Activated CD4-positive, alpha-beta memory T cell treated with anti-CD3 and anti-CD28 coated beads for 36 hours (primary cell): ENCODE measurements at regions not wholly inside any gene's neighbourhood (a gene's known extent, or its start where the extent isn't known, plus 50 kb on each side); places are given as distances from the start of the nearest gene placed in this dataset.

Experiments
- CTCF ChIA-PET: fragments of 350-600 bp; sonication (Branson Sonifier 250); formaldehyde crosslinking; loops from one replicate; lab custom pipeline; 2021; ENCODE audit warnings: antibody characterized with exemption, inconsistent platforms; lab: Charles Lee
- POLR2A ChIA-PET: fragments of 350-600 bp; sonication (Branson Sonifier 250); formaldehyde crosslinking; loops from one replicate; lab custom pipeline; 2021; ENCODE audit warnings: antibody characterized with exemption; lab: Charles Lee
- DNase-seq: peaks from one replicate; pipeline ENCODE4 v3.0.0-alpha.2; 2020
- H3K27ac Mint-ChIP-seq: one replicate; pipeline ENCODE4 v1.8.0; 2021; ENCODE audit warnings: mixed read lengths
- H3K27me3 Mint-ChIP-seq: one replicate; pipeline ENCODE4 v1.8.0; 2021; ENCODE audit warnings: mixed read lengths
- H3K36me3 Mint-ChIP-seq: one replicate; pipeline ENCODE4 v1.8.0; 2021; ENCODE audit warnings: mixed read lengths
- H3K4me1 Mint-ChIP-seq: one replicate; pipeline ENCODE4 v1.8.0; 2021; ENCODE audit warnings: low read depth, mixed read lengths
- H3K4me3 Mint-ChIP-seq: one replicate; pipeline ENCODE4 v1.8.0; 2021; ENCODE audit warnings: mild to moderate bottlenecking, mixed read lengths
- H3K9me3 Mint-ChIP-seq: one replicate; pipeline ENCODE4 v1.8.0; 2021; ENCODE audit warnings: mixed read lengths
- intact Hi-C: fragments of 100-400 bp; cut with micrococcal nuclease; formaldehyde crosslinking; loops from one replicate; pipeline ENCODE4 v1.15.1; 2023

DNA sequence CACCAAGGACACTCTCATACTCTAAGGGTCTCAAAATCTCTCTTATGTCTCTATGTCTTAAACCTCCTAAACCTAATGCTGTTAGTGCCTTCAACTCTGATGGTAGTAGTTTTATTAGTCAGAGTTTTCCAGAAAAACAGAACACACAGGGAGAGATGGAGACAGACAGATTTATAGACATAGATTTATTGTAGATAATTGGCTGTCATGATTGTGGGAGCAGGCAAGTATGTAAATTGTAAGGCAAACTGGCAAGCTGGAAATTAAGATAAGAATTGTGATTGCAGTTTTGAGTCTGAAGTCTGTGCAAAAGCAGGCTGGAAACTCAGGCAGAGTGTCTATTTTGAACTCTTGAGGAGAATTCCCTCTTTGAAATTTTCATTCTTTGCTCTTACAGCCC, 96.3 kb upstream of the ROBO1 start:
- DNase-seq = no peak
- Mint-ChIP-seq H3K27ac (no peak overlapping the region), H3K36me3 (no peaks in the 10 kb centered on the region), H3K27me3 (no peaks in the 10 kb centered on the region), H3K4me1 (no peaks in the 10 kb centered on the region), H3K4me3 (no peak overlapping the region), H3K9me3 (peaks cover 25% of the 10 kb centered on the region)
- ChIA-PET POLR2A (no interaction called here), CTCF (no interaction called here)
- intact Hi-C loops = no loop called here

DNA sequence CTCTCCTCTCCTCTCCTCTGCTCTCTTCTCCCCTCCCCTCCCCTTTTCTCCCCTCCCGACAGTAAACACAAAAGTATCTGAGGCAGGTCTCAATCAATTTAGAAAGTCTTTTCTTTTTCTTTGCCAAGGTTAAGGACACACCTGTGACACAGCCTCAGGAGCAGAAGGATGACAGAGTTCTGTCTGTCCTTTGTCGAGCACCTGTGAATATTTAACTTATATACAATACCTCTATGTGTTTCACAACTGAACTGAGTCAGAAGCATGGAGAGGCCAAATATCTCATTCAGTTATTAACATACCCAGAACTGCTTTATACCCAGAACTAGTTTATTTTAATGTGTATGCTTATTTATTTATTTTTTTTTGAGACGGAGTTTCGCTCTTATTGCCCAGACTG, 81.1 kb upstream of the ROBO1 start:
- POLR2A ChIA-PET = no interaction called here
- DNase-seq = no peak

DNA sequence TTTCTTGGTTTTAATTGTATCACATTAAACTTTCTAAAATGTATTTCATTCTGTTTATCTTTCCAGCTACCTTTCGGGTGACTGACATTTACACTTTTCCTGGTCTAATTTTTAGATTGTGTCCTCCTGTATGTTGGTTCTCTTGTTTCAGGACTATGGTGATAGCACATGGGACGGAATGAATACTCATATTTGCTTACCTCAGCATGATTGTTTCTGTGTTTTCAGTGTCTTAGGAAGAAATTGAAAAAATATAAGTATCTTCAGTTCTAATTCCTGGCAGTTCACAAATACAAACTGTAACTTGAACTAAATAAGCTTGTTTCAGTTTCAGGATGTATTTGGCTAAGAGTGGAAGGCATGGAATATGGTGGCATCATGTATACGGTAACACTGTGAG, 80.1 kb upstream of the ROBO1 start:
- Mint-ChIP-seq H3K36me3 (no peaks in the 10 kb centered on the region), H3K9me3 (peaks cover 17% of the 10 kb centered on the region), H3K27ac (no peak overlapping the region), H3K27me3 (no peaks in the 10 kb centered on the region), H3K4me3 (no peak overlapping the region), H3K4me1 (no peaks in the 10 kb centered on the region)
- POLR2A ChIA-PET = no interaction called here
- intact Hi-C loops = loop anchor here (2.0 kb wide), 1 partner anchor 327 kb away; no protein-coding TSS in a partner anchor
- CTCF ChIA-PET = no interaction called here
- DNase-seq = no peak

More for the DNA sequence above, 81.1 kb upstream of the ROBO1 start:
- H3K36me3 Mint-ChIP-seq = no peaks in the 10 kb centered on the region
- H3K27ac Mint-ChIP-seq = no peak overlapping the region
- H3K4me1 Mint-ChIP-seq = no peaks in the 10 kb centered on the region
- CTCF ChIA-PET = no interaction called here
- no peak overlapping the region for H3K4me3 Mint-ChIP-seq
- no peaks in the 10 kb centered on the region for H3K27me3 Mint-ChIP-seq
- intact Hi-C loops = no loop called here
- H3K9me3 Mint-ChIP-seq = peaks cover 17% of the 10 kb centered on the region

DNA sequence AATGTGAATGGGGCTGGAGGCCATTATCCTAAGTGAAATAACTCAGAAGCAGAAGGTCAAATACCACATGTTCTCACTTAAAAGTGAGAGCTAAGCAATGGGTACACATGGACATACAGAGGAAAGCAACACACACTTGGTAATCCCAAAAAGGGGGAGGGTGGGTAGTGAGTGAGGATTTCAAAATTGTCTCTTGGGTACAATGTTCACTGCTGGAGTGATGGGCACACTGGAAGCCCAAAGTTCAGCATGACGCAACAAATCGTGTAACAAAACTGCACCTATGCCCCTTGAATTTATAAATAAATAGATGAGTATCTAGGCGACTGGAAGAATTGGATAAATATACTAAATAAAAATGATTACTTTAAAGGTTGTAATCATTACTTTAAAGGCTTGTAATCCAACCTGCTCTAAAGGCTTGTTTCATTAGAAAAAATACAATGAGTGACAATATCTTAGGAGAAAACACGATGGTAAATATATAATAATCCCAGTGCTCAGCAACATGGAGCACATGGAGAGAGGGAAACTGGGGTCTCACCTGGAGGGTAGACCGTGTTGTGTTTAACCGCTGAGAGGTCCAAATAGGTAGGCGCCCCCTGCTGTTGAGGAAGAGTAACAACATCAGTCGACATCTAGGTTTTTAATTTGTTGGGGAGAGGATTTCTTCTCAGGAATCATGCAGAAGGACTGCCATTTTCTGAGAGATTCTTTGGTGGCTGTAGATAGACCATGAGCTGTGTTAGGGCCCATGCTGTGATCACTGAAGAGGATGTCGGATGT, 78.5 kb upstream of the ROBO1 start:
- DNase-seq = no peak
- H3K9me3 Mint-ChIP-seq = peaks cover 19% of the 10 kb centered on the region
- no peaks in the 10 kb centered on the region for H3K4me1 Mint-ChIP-seq
- no peak overlapping the region for H3K4me3 Mint-ChIP-seq
- no peak overlapping the region for H3K27ac Mint-ChIP-seq
- ChIA-PET POLR2A (no interaction called here), CTCF (no interaction called here)
- no peaks in the 10 kb centered on the region for H3K36me3 Mint-ChIP-seq
- intact Hi-C loops = loop anchor here (2.0 kb wide), 1 partner anchor 326 kb away; no protein-coding TSS in a partner anchor
- no peaks in the 10 kb centered on the region for H3K27me3 Mint-ChIP-seq

- no peak for DNase-seq
- Mint-ChIP-seq H3K4me1 (no peaks in the 10 kb centered on the region), H3K27ac (no peak overlapping the region), H3K36me3 (no peaks in the 10 kb centered on the region), H3K4me3 (no peak overlapping the region), H3K9me3 (peaks cover 16% of the 10 kb centered on the region), H3K27me3 (no peaks in the 10 kb centered on the region)
- intact Hi-C loops = no loop called here
- POLR2A ChIA-PET = no interaction called here
- CTCF ChIA-PET = no interaction called here
Observed at GRCh38 chr3:79845546-79845945, 77.7 kb upstream of the ROBO1 start.

GRCh38 chr3:79844176-79844575, 76.4 kb upstream of the ROBO1 start:
- DNase-seq = no peak
- ChIA-PET CTCF (no interaction called here), POLR2A (no interaction called here)
- peaks cover 13% of the 10 kb centered on the region for H3K9me3 Mint-ChIP-seq
- no peaks in the 10 kb centered on the region for H3K27me3 Mint-ChIP-seq
- H3K36me3 Mint-ChIP-seq = no peaks in the 10 kb centered on the region
- no peak overlapping the region for H3K4me3 Mint-ChIP-seq
- H3K27ac Mint-ChIP-seq = no peak overlapping the region
- intact Hi-C loops = no loop called here
- no peaks in the 10 kb centered on the region for H3K4me1 Mint-ChIP-seq

GRCh38 chr3:79843180-79843579, 75.4 kb upstream of the ROBO1 start:
- Mint-ChIP-seq H3K27ac (no peak overlapping the region), H3K9me3 (peaks cover 14% of the 10 kb centered on the region), H3K4me3 (no peak overlapping the region), H3K36me3 (no peaks in the 10 kb centered on the region), H3K27me3 (no peaks in the 10 kb centered on the region), H3K4me1 (no peaks in the 10 kb centered on the region)
- no peak for DNase-seq
- ChIA-PET CTCF (no interaction called here), POLR2A (no interaction called here)
- intact Hi-C loops = no loop called here

GRCh38 chr3:79835701-79836100, 67.9 kb upstream of the ROBO1 start:
- Mint-ChIP-seq H3K4me3 (no peak overlapping the region), H3K27me3 (no peaks in the 10 kb centered on the region), H3K27ac (no peak overlapping the region), H3K36me3 (no peaks in the 10 kb centered on the region), H3K9me3 (peaks cover 30% of the 10 kb centered on the region), H3K4me1 (no peaks in the 10 kb centered on the region)
- CTCF ChIA-PET = no interaction called here
- intact Hi-C loops = no loop called here
- no peak for DNase-seq
- POLR2A ChIA-PET = no interaction called here

DNA sequence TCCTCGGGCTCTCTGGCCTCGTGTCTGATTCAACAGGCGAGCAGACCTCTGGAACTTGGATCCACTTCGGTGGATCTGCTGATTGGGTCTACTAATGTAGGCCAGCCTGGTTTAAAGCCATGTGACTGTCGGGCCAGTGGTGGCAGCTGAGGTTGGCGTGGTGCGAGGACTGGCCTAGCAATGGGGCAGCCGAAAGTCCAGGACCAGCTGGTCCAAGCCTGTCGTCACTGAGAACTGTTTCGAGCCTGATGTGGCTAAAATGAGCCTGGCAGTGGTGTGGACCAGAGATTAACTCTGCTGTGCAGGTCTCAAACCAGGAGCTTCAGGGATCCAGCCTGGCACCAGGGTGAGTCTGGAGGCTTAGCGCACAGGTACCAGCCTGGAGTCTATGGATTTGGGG, 56.4 kb upstream of the ROBO1 start:
- Mint-ChIP-seq H3K36me3 (no peaks in the 10 kb centered on the region), H3K9me3 (peaks cover 16% of the 10 kb centered on the region), H3K27ac (no peak overlapping the region), H3K27me3 (no peaks in the 10 kb centered on the region), H3K4me3 (no peak overlapping the region), H3K4me1 (no peaks in the 10 kb centered on the region)
- intact Hi-C loops = no loop called here
- CTCF ChIA-PET = no interaction called here
- POLR2A ChIA-PET = no interaction called here
- no peak for DNase-seq

GRCh38 chr3:79822076-79822475, 54.3 kb upstream of the ROBO1 start:
- H3K4me3 Mint-ChIP-seq = no peak overlapping the region
- no peaks in the 10 kb centered on the region for H3K27me3 Mint-ChIP-seq
- H3K27ac Mint-ChIP-seq = no peak overlapping the region
- no peak for DNase-seq
- CTCF ChIA-PET = no interaction called here
- POLR2A ChIA-PET = no interaction called here
- H3K9me3 Mint-ChIP-seq = peaks cover 18% of the 10 kb centered on the region
- H3K4me1 Mint-ChIP-seq = no peaks in the 10 kb centered on the region
- H3K36me3 Mint-ChIP-seq = peaks cover 1% of the 10 kb centered on the region
- intact Hi-C loops = no loop called here

GRCh38 chr3:79820089-79820488, 52.3 kb upstream of the ROBO1 start:
- no peak overlapping the region for H3K4me3 Mint-ChIP-seq
- intact Hi-C loops = no loop called here
- no peak for DNase-seq
- no peaks in the 10 kb centered on the region for H3K27me3 Mint-ChIP-seq
- no peaks in the 10 kb centered on the region for H3K4me1 Mint-ChIP-seq
- peaks cover 1% of the 10 kb centered on the region for H3K36me3 Mint-ChIP-seq
- no peak overlapping the region for H3K27ac Mint-ChIP-seq
- ChIA-PET CTCF (no interaction called here), POLR2A (no interaction called here)
- peaks cover 37% of the 10 kb centered on the region for H3K9me3 Mint-ChIP-seq

DNA sequence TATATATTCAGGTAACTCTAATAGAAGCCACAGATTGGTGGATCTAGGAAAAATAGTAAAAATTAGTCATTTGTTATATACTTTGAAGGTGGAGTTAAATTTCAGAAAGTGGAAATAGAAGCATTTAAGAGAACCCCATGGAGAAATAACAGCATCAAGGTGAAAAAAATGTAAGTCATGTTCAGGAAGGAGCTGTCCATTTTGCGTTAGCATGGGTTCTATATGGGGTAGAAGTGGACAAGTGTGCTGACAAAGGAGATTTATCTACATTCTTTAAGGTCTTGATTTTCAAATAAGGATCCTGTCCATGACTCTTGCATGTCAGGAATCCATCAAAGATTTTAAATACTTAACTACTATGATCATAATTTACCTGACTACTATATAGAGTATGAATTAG, 50.2 kb upstream of the ROBO1 start:
- no peak overlapping the region for H3K4me3 Mint-ChIP-seq
- CTCF ChIA-PET = no interaction called here

More for the DNA sequence above, 50.2 kb upstream of the ROBO1 start:
- Mint-ChIP-seq H3K36me3 (peaks cover 1% of the 10 kb centered on the region), H3K27me3 (no peaks in the 10 kb centered on the region), H3K9me3 (peaks cover 42% of the 10 kb centered on the region), H3K4me1 (no peaks in the 10 kb centered on the region), H3K27ac (no peak overlapping the region)
- POLR2A ChIA-PET = no interaction called here
- intact Hi-C loops = no loop called here
- DNase-seq = no peak
